KMS-11 (cell line): ENCODE measurements at regions not wholly inside any gene's neighbourhood (a gene's known extent, or its start where the extent isn't known, plus 50 kb on each side); places are given as distances from the start of the nearest gene placed in this dataset.

Experiments used
- H2AFZ ChIP-seq: fragments of 200-600 bp; sonication (generic); 2 replicates; pipeline ENCODE4 v1.6.1; 2016; ENCODE audit warnings: antibody characterized with exemption, mixed run types, low read depth
- H3K27ac ChIP-seq: fragments of 200-600 bp; sonication (generic); 2 replicates; pipeline ENCODE4 v1.6.1; 2016; ENCODE audit warnings: mild to moderate bottlenecking, mixed run types
- H3K27me3 ChIP-seq: fragments of 200-600 bp; sonication (generic); 2 replicates; pipeline ENCODE4 v1.6.1; 2017; ENCODE audit warnings: mild to moderate bottlenecking, low read depth, mixed run types, moderate library complexity; ENCODE audit not compliant: insufficient read depth
- H3K36me3 ChIP-seq: fragments of 200-600 bp; sonication (generic); 2 replicates; pipeline ENCODE4 v1.6.1; 2017; ENCODE audit warnings: mild to moderate bottlenecking, mixed run types; ENCODE audit not compliant: insufficient read depth
- H3K4me1 ChIP-seq: fragments of 200-600 bp; sonication (generic); 2 replicates; pipeline ENCODE4 v1.6.1; 2016; ENCODE audit warnings: mild to moderate bottlenecking, low read depth, mixed run types; ENCODE audit not compliant: poor library complexity, severe bottlenecking
- H3K4me2 ChIP-seq: fragments of 200-600 bp; sonication (generic); 2 replicates; pipeline ENCODE4 v1.7.0; 2016; ENCODE audit warnings: mild to moderate bottlenecking, mixed run types
- H3K4me3 ChIP-seq: fragments of 200-600 bp; sonication (generic); IDR thresholded peaks from 2 replicates; pipeline ENCODE4 v1.6.1; 2017; ENCODE audit warnings: low read depth, low read length, mixed read lengths; ENCODE audit not compliant: insufficient read depth
- H3K79me2 ChIP-seq: fragments of 200-600 bp; sonication (generic); 2 replicates; pipeline ENCODE4 v1.6.1; 2016; ENCODE audit warnings: low read depth, mixed run types; ENCODE audit not compliant: insufficient read depth
- H3K9ac ChIP-seq: fragments of 200-600 bp; sonication (generic); 2 replicates; pipeline ENCODE4 v1.6.1; 2016; ENCODE audit warnings: mild to moderate bottlenecking, mixed run types
- H4K20me1 ChIP-seq: fragments of 200-600 bp; sonication (generic); 2 replicates; pipeline ENCODE4 v1.6.1; 2016; ENCODE audit warnings: mild to moderate bottlenecking, mixed run types; ENCODE audit not compliant: insufficient read depth
- CTCF ChIP-seq: fragments of 200-600 bp; sonication (generic); conservative IDR thresholded peaks from 2 replicates; pipeline ENCODE4 v1.6.1; 2017; ENCODE audit warnings: low read depth, mild to moderate bottlenecking, antibody characterized with exemption, low read length, moderate library complexity, mixed read lengths

- Histone ChIP-seq H3K4me3 (no peak overlapping the region), H3K4me2 (no peak overlapping the region), H3K9ac (no peak overlapping the region)
Observed at GRCh38 chr16:73890186-73891128, 406.2 kb upstream of the PSMD7 start.

DNA sequence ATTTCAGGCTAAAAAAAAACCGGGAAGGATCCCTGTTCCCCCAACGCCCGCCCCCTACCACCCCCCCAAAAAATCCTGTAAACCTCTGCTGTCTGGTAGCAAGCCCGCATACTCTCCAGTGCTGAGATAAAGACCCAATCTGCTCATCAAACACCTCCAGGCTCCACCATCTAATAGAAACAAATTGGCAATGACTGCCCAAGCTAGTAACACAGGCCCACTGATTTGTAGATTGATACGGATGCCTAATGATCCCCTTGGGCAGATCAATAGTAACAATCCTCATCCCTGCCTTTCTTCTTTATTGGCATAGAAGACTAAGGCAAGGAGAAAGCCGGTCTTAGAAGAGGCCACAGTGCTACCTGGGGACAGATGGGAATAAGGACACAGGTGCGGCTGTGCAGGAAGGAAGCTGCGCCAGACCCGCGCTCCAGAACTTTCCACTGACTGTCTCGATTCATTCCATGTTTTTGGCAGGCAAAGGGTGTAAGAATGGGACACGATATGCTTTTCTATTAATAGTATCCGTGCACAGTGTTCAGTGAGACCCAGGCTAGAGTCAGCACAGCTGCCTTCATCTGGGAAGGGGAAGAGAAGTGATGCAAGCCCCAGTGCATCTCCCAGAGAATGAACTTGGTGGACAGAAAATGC is 407.6 kb upstream of the PSMD7 start:
- H3K27ac ChIP-seq, result no peak overlapping the region
- H3K9ac ChIP-seq, result no peak overlapping the region
- H4K20me1 ChIP-seq, result no peaks in the 10 kb centered on the region
- no peaks in the 10 kb centered on the region for H3K36me3 ChIP-seq
- no peaks in the 10 kb centered on the region for H3K4me1 ChIP-seq
- H3K27me3 ChIP-seq, result no peaks in the 10 kb centered on the region
- H3K79me2 ChIP-seq, result no peaks in the 10 kb centered on the region
- TF ChIP-seq CTCF, result no peak
- H3K4me3 ChIP-seq, result no peak overlapping the region
- H3K4me2 ChIP-seq, result no peak overlapping the region
- H2AFZ ChIP-seq, result no peak overlapping the region

More at GRCh38 chr16:73890186-73891128, 406.2 kb upstream of the PSMD7 start:
- Histone ChIP-seq H2AFZ (no peak overlapping the region), H3K27ac (no peak overlapping the region), H3K27me3 (no peaks in the 10 kb centered on the region), H3K79me2 (no peaks in the 10 kb centered on the region), H3K36me3 (no peaks in the 10 kb centered on the region), H3K4me1 (no peaks in the 10 kb centered on the region), H4K20me1 (no peaks in the 10 kb centered on the region)
- TF ChIP-seq CTCF, result no peak

DNA sequence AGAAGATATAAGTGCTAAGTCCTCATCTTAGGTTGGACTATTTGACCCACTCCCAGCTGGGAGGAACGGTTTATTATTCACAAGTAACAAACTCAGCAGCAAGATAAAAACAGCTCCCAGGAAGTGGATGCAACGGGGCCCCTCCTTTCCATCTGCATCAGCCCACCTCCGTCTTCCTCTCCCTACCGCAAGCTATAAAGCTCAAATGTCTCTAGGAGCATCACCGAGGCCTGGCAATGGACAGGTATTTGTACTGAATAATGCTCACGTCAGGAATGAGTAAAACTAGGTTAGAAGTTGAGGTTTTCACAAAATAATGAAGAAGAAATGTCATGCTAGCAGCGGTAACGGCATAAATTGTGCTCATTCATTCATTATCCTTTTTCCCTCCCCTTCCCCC is 408.7 kb upstream of the PSMD7 start:
- H3K27me3 ChIP-seq, result no peaks in the 10 kb centered on the region
- no peak overlapping the region for H3K4me3 ChIP-seq
- no peak overlapping the region for H3K4me2 ChIP-seq

DNA sequence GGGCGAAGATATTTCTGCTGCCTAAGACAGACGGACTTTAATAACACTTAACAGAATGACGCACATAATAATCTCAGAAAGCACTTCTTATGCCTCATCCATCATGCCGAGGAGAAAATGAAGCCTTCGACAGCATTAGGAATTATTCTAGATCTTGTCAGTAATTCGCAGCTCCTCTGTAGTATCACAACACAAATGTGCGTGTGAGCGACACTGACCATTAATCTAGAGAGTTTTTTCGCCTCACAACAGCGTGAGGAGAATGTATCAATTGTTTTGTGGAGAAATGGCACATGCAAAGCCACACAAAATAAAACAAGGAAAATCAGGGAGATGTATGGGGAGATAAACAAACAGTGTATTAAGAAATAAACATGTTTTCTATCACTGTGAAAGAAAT is 410.2 kb upstream of the PSMD7 start:
- Histone ChIP-seq H4K20me1 (no peaks in the 10 kb centered on the region), H3K36me3 (no peaks in the 10 kb centered on the region), H3K4me3 (no peak overlapping the region), H3K4me1 (no peaks in the 10 kb centered on the region), H3K27ac (no peak overlapping the region), H3K4me2 (no peak overlapping the region), H3K79me2 (no peaks in the 10 kb centered on the region), H3K27me3 (no peaks in the 10 kb centered on the region), H3K9ac (no peak overlapping the region), H2AFZ (no peak overlapping the region; the same call in 1 of the 2 replicates)
- TF ChIP-seq CTCF, result no peak

More for the DNA sequence above, 408.7 kb upstream of the PSMD7 start:
- H4K20me1 ChIP-seq, result no peaks in the 10 kb centered on the region
- no peaks in the 10 kb centered on the region for H3K4me1 ChIP-seq
- H3K9ac ChIP-seq, result no peak overlapping the region
- no peaks in the 10 kb centered on the region for H3K36me3 ChIP-seq
- H3K27ac ChIP-seq, result no peak overlapping the region
- H2AFZ ChIP-seq, result no peak overlapping the region
- no peaks in the 10 kb centered on the region for H3K79me2 ChIP-seq
- TF ChIP-seq CTCF, result no peak
